Colonic mucosa (tissue), 4 donors: ENCODE measurements at regions not wholly inside any gene's neighbourhood (a gene's known extent, or its start where the extent isn't known, plus 50 kb on each side); places are given as distances from the start of the nearest gene placed in this dataset.

Source experiments
- DNase-seq: peaks from one replicate; pipeline ENCODE4 v3.0.0-alpha.2; 2020
- H3K27ac ChIP-seq: fragments of 200-600 bp; one replicate; pipeline ENCODE4 v1.8.0; 2021
- H3K27me3 ChIP-seq: fragments of 200-600 bp; one replicate; pipeline ENCODE4 v1.8.0; 2021
- H3K36me3 ChIP-seq: fragments of 200-600 bp; one replicate; pipeline ENCODE4 v1.8.0; 2021
- H3K4me1 ChIP-seq: fragments of 200-600 bp; one replicate; pipeline ENCODE4 v1.8.0; 2021; ENCODE audit warnings: mild to moderate bottlenecking
- H3K4me3 ChIP-seq: fragments of 200-600 bp; one replicate; pipeline ENCODE4 v1.8.0; 2021
- H3K9ac ChIP-seq, 2 donors: one replicate each; pipeline ENCODE4 v1.7.0; 2013; ENCODE audit warnings: control low read depth in 2 of 2, low read depth in 2 of 2, low read length in 2 of 2
- H3K9me3 ChIP-seq: fragments of 200-600 bp; one replicate; pipeline ENCODE4 v1.8.0; 2021
- CTCF ChIP-seq: fragments of 200-600 bp; IDR thresholded peaks from one replicate; pipeline ENCODE4 v1.8.0; 2022; ENCODE audit warnings: antibody characterized with exemption, mild to moderate bottlenecking
- intact Hi-C: fragments of 100-400 bp; cut with DNase I; formaldehyde crosslinking; loops from one replicate; pipeline ENCODE4 v1.14.1; 2022
- donor health status: healthy.
- donor health status: DM: no; HTN: no; CAD: no.
- donor health status: DM: no; HTN: no; CAD: no.

- no peaks in the 10 kb centered on the region for H3K27me3 ChIP-seq
- H3K27ac ChIP-seq: no peak overlapping the region
- no peak overlapping the region for H3K9ac ChIP-seq
- no peaks in the 10 kb centered on the region for H3K4me1 ChIP-seq
- DNase-seq: no peak
- H3K36me3 ChIP-seq: no peaks in the 10 kb centered on the region
- intact Hi-C loops: no loop called here
- TF ChIP-seq CTCF: no peak
- no peak overlapping the region for H3K4me3 ChIP-seq
- H3K9me3 ChIP-seq: no peaks in the 10 kb centered on the region
Observed at GRCh38 chr2:189360861-189361260, 80.4 kb upstream of the WDR75 start.

- no peak overlapping the region for H3K27ac ChIP-seq
- H3K36me3 ChIP-seq: no peaks in the 10 kb centered on the region
- DNase-seq: no peak
- H3K4me1 ChIP-seq: no peaks in the 10 kb centered on the region
- no peak overlapping the region for H3K4me3 ChIP-seq
- no peaks in the 10 kb centered on the region for H3K27me3 ChIP-seq
- H3K9ac ChIP-seq: no peak overlapping the region
- intact Hi-C loops: no loop called here
- H3K9me3 ChIP-seq: no peaks in the 10 kb centered on the region
- TF ChIP-seq CTCF: no peak
Observed at GRCh38 chr2:189362283-189362682, 79.0 kb upstream of the WDR75 start.

- Histone ChIP-seq H3K9me3 (no peaks in the 10 kb centered on the region), H3K27me3 (no peaks in the 10 kb centered on the region), H3K27ac (no peak overlapping the region), H3K4me3 (no peak overlapping the region), H3K36me3 (no peaks in the 10 kb centered on the region), H3K9ac (no peak overlapping the region), H3K4me1 (no peaks in the 10 kb centered on the region)
- no peak for DNase-seq
- intact Hi-C loops: no loop called here
- TF ChIP-seq CTCF: no peak
Observed at GRCh38 chr2:189363559-189363958, 77.7 kb upstream of the WDR75 start.

- no peak for TF ChIP-seq CTCF
- H3K36me3 ChIP-seq: no peaks in the 10 kb centered on the region
- no peaks in the 10 kb centered on the region for H3K27me3 ChIP-seq
- no peak overlapping the region for H3K9ac ChIP-seq
- H3K27ac ChIP-seq: no peak overlapping the region
- intact Hi-C loops: no loop called here
- no peaks in the 10 kb centered on the region for H3K4me1 ChIP-seq
- no peaks in the 10 kb centered on the region for H3K9me3 ChIP-seq
- no peak for DNase-seq
- no peak overlapping the region for H3K4me3 ChIP-seq
Observed at GRCh38 chr2:189364607-189365006, 76.7 kb upstream of the WDR75 start.

- Histone ChIP-seq H3K9me3 (no peaks in the 10 kb centered on the region), H3K27ac (no peak overlapping the region), H3K4me1 (no peaks in the 10 kb centered on the region), H3K27me3 (no peaks in the 10 kb centered on the region), H3K9ac (no peak overlapping the region), H3K4me3 (no peak overlapping the region), H3K36me3 (no peaks in the 10 kb centered on the region)
- no peak for DNase-seq
- intact Hi-C loops: no loop called here
- no peak for TF ChIP-seq CTCF
Observed at GRCh38 chr2:189366349-189366748, 74.9 kb upstream of the WDR75 start.

- no peaks in the 10 kb centered on the region for H3K9me3 ChIP-seq
- no peak overlapping the region for H3K4me3 ChIP-seq
- no peaks in the 10 kb centered on the region for H3K4me1 ChIP-seq
- no peak for DNase-seq
- no peak for TF ChIP-seq CTCF
- no peaks in the 10 kb centered on the region for H3K27me3 ChIP-seq
- H3K36me3 ChIP-seq: no peaks in the 10 kb centered on the region
- no peak overlapping the region for H3K27ac ChIP-seq
- H3K9ac ChIP-seq: no peak overlapping the region
- intact Hi-C loops: no loop called here
Observed at GRCh38 chr2:189367343-189367742, 73.9 kb upstream of the WDR75 start.
